ENCODE measurements at regions not wholly inside any gene's neighbourhood (a gene's known extent, or its start where the extent isn't known, plus 50 kb on each side); places are given as distances from the start of the nearest gene placed in this dataset.
A peak's percentile ranks its signal among the peaks of the same experiment; 100 is the strongest.

DNA sequence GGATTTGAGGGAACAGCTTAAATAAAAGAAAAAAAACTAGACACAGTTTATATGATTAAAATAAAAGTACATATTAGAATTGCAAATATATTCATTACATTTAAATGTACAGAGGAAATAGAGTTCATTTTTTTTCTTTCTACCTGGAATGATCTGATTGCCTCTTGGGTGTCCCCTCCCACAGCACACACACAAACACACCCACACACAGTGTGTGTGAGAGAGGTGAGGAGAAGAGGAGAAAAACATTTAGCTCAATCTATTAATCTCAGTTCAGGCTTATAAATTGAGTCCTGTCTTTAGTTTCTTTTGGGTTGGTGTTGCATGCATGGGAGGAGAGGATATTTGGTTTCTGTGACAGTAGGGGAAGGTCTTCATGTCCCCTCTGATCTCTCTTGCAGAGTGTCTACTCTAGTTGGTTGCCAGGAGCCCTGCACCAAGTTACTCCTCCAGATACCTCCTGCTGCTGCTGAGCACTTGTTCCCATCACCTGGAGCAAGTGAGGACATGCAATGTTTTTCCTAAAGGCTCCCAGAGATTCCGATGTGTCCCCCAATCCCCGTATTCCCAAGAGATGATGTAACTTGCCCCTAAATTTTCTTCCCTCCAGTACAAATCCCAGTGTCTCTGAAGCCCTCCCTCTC, 50.8 kb upstream of the REG3A start:
- Histone ChIP-seq H3K27ac (ENCODE audit: low read depth in 2 of 2, low read length in 2 of 2) (no peak overlapping the region), H3K36me3 (ENCODE audit: control insufficient read depth in 2 of 3, insufficient read depth in 3 of 3, low read length in 3 of 3) (no peaks in the 10 kb centered on the region), H3K9me3 (ENCODE audit: control insufficient read depth in 2 of 3, insufficient read depth in 1 of 3, low read length in 3 of 3) (no peaks in the 10 kb centered on the region), H3K4me1 (ENCODE audit: control insufficient read depth in 2 of 3, insufficient read depth in 2 of 3, low read depth in 1 of 3, low read length in 3 of 3) (no peaks in the 10 kb centered on the region), H3K27me3 (ENCODE audit: control insufficient read depth, insufficient read depth, low read length) (no peaks in the 10 kb centered on the region), H3K4me3 (ENCODE audit: low read length in 3 of 3) (no peak overlapping the region), H3K9ac (ENCODE audit: low read length in 3 of 3) (no peak overlapping the region)
- no peak for TF ChIP-seq CTCF (IDR thresholded peaks at IDR 0.05; ENCODE audit: borderline replicate concordance, extremely low read depth, insufficient read depth)
- no peak for FAIRE-seq
- intact Hi-C loops (cut with DNase I), result no loop called here
- peak in 2 of 5 donors; percentile 11 to 50 for DNase-seq

Measured in kidney (tissue), 13 donors.